HL-60 (cell line): ENCODE measurements at regions not wholly inside any gene's neighbourhood (a gene's known extent, or its start where the extent isn't known, plus 50 kb on each side); places are given as distances from the start of the nearest gene placed in this dataset.

Experiments used
- CTCF ChIP-seq: IDR thresholded peaks from one replicate; pipeline ENCODE4 v1.5.1; 2011; ENCODE audit warnings: low read length, control low read depth, inconsistent platforms; ENCODE audit not compliant: insufficient read depth
- GABPA ChIP-seq: IDR thresholded peaks from 2 replicates; pipeline ENCODE4 v1.6.1; 2012; ENCODE audit warnings: low read depth
- REST ChIP-seq: IDR thresholded peaks from 2 replicates; pipeline ENCODE4 v1.6.1; 2012; ENCODE audit warnings: low read depth; ENCODE audit not compliant: insufficient replicate concordance

- no peak for TF ChIP-seq CTCF
- no peak for TF ChIP-seq REST
- no peak for TF ChIP-seq GABPA
Measured at GRCh38 chr9:108676355-108676754, 179.4 kb downstream of the ACTL7B start.
